Erythroblast (primary cell): ENCODE measurements at regions not wholly inside any gene's neighbourhood (a gene's known extent, or its start where the extent isn't known, plus 50 kb on each side); places are given as distances from the start of the nearest gene placed in this dataset.

ENCODE experiments used
- DNase-seq, 2 experiments: peaks; one replicate each; lab custom pipeline; 2025; lab: John Stamatoyannopoulos, UW
- GATA1 ChIP-seq: IDR thresholded peaks from 2 replicates; pipeline ENCODE4 v1.6.1; 2011; ENCODE audit warnings: low read depth, mild to moderate bottlenecking, control low read depth, low read length, moderate library complexity
- POLR2A ChIP-seq: IDR thresholded peaks from 2 replicates; pipeline ENCODE4 v1.6.1; 2011; ENCODE audit warnings: mild to moderate bottlenecking, low read length

DNA sequence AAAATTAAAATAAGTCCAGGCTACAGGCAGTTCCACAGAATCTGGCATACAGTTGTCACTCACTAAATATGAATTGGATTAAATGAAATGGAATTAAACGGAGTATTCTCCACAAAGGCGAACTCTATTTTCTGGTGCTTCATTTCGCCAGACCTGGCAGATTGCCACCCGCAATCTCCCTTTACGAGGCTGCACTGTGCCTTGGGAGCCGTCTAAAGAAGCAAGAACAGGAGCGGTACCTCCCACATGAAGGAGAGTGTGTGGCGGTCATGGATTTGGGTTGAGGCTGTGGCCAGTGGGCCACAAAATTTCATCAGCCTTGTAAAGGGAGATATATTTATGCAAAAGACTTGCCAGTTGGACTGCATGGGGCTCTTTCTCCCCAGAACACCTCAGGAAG, 151.0 kb downstream of the OSR1 start:
- TF ChIP-seq POLR2A (no peak), GATA1 (no peak)
- DNase-seq: no peak

DNA sequence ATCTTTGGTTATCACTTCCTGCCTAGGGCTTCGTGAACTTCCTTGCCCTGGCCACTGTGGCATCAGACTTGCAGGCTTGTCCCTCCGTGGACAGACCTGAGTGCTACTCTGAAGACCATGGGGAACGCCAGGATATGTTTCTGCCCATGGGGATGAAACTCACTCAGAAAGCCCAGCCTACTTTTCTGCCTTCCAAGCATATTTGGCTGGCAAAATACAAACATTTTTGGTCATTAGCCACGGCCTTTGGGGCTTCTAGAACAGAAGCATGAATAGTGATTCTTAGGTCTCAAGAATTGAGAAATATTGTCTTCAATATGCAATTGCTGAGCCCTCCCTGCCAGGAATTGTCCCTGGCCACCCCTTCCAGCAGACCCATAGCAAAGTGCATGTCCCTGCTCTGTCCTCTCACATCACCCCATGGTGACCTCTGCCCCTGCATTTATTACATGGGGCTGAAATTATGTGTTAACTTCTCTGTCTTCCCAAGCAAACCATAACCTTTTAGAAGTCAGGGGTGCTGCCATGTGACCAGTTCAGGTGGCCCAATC, 152.4 kb downstream of the OSR1 start:
- TF ChIP-seq GATA1 (no peak), POLR2A (no peak)
- DNase-seq: no peak

DNA sequence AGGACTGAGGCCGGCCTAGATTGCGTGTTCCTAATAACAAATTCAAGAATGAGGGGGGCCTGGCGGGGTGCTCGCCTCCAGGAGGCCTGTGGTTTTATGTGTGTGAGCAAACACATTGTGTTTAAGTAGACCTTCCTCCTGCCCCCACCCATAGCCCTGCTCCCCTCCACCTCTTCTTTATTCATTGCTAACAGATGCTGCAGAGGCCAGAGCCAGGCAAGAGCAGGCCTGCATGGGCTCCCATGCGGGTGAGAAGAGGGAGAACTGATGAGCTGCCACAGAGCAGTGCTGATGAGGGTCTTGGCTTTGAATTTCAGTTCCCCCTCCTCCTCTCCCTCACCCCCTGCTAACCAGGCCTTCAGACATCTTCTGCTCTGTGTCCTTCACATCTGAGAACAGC, 154.6 kb downstream of the OSR1 start:
- no peak for DNase-seq

DNA sequence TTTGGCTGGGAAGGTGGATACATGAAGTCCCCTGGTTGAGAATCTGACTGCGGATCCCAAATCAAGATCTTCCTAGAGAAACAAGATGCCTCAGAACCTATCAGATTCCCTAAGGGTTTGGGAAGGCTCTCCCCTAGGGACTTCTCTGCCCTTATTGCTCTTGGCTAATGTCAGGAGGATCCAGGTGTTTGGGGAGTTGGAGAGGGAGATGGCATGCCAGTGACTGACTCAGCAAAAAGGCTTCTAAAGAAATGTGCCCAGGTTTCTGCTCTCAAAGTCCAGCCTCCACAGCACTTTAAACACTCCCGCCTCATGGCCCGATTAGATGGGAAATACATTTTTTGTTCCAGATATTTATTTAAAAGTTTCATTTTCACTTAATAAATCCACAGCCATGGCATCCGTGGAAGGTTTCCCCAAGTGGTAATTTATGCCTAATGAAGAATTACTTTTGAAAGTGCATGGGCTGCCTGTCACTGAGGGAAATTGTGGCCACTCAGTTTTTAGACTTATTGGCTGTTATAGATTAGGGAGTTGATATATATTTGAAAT, 156.4 kb downstream of the OSR1 start:
- TF ChIP-seq POLR2A (no peak), GATA1 (no peak)
- no peak for DNase-seq

More for the DNA sequence above, 154.6 kb downstream of the OSR1 start:
- TF ChIP-seq POLR2A (no peak), GATA1 (no peak)

DNA sequence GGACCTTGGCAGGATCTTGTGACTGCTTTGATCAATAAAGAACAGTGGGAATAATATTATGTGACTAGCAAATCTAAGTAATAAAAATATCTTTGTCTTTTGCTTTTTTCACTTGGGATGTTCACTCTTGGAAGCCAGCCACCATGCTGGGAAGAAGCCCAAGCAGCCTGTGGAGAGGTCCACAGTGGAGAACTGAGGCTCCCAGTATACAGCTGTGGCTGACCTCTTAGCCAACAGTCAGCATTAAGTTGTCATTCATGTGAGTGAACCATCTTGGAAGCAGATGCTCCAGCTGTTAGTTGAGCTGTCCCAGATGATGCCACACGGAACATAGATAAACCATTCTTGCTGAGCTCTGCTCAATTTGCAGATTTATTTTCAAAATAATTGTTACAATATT, 160.0 kb downstream of the OSR1 start:
- DNase-seq: no peak
- TF ChIP-seq POLR2A: no peak
- TF ChIP-seq GATA1: no peak

DNA sequence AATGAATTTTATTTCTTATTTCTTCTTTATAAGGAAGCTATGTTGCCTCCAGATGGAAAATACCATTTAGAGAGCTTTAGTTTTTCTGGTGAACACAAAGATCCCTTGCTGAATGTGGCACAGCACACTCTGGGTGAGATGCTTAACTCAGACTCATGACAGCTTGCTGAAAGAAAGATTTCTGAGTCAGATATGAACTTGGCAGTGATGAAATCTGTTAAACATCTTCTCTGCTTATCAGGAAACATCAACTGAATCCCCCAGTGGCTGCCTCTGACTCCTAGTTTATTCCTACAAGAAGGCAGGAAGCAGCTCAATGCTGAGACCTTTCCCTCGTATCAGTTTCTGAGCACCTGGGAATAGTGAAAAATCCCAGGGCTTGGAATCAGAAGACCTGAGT, 162.8 kb downstream of the OSR1 start:
- no peak for DNase-seq
- TF ChIP-seq POLR2A (no peak), GATA1 (no peak)

DNA sequence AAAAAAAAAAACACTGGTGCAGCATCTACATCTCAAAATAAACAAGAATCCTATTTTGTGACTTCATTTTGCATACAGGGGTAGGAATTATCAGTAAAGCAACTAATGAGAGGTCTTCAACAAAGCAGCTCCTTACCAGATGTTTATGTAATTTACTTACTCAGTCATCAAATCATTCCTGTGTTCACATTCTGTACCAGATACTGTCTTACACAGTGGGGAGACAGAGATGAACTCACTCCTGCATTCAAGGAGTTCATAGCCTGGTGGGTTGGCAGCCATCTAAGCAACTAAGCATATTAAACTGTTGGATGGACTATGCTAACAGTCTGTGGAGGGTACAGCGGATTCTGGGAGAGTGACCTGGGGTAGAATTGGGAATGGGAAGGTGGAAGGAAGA, 169.0 kb downstream of the OSR1 start:
- no peak for TF ChIP-seq POLR2A
- TF ChIP-seq GATA1: no peak

DNA sequence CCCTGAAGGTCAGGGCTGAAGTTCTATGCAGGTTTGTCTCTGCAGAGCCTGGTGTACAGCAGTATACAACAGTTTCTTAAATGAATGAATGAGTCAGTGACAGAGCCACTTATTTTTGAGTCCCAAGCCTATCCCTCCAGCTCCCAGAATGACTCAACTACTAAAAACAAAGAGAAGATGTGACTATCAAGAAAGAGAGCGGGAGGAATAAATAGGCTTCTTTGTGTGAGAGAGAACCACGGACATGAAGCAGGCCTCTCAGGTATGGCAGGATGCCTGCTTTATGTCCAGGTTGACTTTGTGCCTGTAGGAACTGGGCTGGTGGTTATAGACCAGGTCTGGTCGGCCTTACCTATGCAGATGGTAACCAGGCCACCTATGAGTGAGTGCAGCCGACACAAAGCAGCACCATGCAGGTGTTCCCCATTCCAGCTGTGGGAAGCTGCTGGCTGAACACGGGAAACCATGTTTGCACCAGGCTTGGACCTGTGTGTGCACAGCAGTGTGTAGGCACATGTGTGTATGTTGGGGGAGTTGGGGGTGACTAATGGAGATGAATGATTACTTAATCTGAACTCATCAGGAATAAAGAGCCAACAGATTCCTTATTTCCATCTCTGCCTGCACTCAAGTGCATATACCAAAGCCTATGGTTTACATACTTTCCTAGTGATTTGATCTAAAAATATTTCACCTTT, 171.0 kb downstream of the OSR1 start:
- TF ChIP-seq POLR2A (no peak), GATA1 (no peak)
- no peak for DNase-seq

More for the DNA sequence above, 169.0 kb downstream of the OSR1 start:
- no peak for DNase-seq

DNA sequence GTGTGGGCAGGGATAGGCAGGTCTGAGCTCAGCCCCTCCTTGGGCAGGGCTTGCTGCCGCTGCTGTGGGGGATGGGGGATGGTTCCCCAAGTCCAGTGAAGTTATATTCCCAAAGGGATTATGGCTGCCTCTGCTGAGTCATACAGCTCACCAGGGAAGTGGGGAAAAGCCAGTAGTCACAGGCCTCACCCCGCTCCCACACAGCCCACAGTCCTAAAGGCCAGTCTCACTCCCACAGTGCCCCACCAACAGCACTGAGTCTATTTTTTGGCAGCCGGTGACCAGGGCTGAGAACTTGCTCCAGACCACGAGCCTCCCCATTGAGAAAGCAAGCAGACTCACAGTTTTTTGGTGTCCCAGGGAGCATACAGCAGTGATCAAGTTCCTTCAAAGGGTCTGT, 173.3 kb downstream of the OSR1 start:
- no peak for DNase-seq
- no peak for TF ChIP-seq POLR2A
- no peak for TF ChIP-seq GATA1

DNA sequence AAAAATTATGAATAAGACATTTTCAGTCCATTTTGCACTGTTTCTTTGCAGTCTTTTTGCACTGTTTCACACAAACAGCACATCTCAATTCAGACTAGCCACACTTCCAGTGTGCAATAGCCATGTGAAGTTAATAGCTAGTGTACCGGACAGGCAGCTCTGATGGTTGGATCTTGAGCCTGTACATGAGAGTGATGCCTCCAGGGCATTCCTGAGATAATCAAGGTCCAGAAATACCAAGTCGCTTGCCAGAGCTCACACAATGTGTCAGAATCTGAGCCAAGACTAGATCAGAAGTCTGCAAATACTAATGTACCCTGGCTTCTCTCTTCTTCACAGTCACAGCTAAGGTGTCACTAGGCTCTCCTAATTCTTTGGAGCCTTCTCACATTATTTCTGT, 180.2 kb downstream of the OSR1 start:
- no peak for TF ChIP-seq POLR2A
- no peak for TF ChIP-seq GATA1
- no peak for DNase-seq

DNA sequence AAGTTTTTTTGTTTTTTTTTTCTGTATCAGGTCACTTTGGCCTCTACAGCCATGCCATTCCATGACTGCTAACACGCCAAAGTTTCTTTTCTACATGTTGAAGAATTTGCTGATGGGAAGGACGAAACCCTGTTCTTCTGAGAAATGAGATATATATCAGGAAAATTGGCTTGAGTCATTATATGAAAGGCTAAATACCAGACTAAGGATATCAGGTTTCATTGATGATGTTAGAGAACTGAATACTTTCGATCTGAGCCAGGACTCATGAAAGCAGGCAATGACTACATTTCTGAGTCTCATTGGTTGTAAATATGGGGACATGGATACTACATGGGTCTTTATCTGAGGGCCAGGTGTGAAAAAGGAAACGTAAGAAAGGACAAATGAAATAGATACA, 181.4 kb downstream of the OSR1 start:
- TF ChIP-seq GATA1: no peak
- no peak for TF ChIP-seq POLR2A
- no peak for DNase-seq

DNA sequence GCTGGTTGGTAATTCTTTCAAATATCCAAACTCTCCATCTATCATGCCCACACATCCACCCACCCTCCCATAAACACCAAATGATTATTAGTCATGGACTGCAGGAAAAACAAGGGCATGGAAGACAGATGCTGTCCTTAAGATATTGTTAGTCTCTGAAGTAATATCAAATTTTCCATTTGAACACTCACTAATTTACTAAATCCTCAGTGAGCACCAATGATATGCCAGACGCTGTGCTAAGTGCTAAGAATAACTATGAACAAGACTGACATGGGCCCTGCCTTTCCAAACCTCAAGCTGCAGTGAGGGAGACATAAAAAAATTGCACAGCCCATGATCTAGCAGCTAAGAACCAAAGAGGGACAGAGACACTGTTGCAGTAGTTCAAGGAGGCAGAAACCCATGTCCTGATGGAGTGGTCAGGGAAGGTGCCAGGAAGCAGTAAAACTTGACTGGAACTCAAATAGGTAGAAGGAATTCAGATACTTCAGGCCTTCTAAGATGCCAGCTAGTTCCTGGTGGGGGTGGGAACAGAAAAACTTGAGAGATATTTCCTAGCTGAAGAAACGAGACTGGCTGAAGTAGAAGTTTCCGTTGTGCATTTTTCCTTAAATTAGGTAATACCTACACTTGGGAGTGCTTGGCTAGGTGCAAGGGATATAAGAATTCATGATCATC, 182.1 kb downstream of the OSR1 start:
- no peak for TF ChIP-seq POLR2A
- no peak for TF ChIP-seq GATA1
- DNase-seq: no peak

DNA sequence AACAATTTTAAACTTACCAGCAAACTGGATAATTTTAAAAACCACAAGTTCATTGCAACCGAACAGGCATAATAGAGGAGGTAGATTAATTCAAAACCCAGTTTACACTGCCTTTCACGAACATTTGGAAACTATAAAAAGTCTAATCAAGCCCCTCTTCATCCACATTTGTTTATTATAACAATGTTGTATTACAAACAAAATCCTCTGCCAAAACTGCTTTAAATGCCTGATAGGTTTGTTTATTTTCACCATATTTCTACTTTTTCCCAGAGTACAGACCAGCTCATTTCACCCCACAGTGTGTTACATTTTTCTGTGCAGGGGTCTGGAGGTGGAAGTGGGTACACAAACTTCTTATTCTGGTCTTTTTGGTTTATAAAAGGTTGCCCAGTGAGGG, 184.2 kb downstream of the OSR1 start:
- no peak for TF ChIP-seq POLR2A
- DNase-seq: no peak

DNA sequence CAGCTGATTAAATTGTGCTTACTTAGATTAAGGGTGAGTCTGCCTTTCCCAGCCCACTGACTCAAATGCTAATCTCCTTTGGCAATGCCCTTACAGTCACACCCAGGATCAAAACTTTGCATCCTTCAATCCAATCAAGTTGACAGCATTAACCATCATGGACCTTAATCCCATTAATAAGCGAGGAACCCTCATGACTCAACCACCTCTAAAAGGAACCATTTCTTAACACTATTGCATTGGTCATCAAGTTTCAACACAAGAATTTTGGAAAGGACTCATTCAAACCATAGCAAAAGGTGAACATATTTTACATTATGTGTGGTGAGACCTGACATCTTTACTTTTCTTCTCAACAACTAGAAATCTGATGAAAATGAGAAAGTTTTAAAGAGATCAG, 187.0 kb downstream of the OSR1 start:
- TF ChIP-seq GATA1 (no peak), POLR2A (no peak)
- DNase-seq: no peak
